ENCODE measurements at regions not wholly inside any gene's neighbourhood (a gene's known extent, or its start where the extent isn't known, plus 50 kb on each side); places are given as distances from the start of the nearest gene placed in this dataset.

DNA sequence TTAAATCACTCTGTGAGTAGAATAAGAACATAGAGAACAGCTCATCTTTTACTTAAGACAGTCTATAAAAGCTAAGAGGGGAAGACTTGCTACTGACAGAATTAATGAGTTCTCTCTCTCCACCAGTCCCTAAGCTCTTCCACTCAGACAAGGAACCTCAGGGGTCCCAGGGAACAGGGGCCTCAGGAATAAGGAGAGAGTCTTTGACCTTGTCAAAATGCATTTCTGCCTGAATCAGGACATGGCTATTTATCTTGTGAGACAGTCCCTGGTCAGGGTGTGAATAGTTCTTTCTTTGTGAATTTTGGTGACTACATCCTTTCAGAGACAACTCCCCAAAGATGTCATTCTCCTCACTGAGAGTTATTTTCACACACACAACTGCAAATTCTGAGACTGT lies 218.7 kb upstream of the HS3ST1 start:
- TF ChIP-seq, protein P1, sequence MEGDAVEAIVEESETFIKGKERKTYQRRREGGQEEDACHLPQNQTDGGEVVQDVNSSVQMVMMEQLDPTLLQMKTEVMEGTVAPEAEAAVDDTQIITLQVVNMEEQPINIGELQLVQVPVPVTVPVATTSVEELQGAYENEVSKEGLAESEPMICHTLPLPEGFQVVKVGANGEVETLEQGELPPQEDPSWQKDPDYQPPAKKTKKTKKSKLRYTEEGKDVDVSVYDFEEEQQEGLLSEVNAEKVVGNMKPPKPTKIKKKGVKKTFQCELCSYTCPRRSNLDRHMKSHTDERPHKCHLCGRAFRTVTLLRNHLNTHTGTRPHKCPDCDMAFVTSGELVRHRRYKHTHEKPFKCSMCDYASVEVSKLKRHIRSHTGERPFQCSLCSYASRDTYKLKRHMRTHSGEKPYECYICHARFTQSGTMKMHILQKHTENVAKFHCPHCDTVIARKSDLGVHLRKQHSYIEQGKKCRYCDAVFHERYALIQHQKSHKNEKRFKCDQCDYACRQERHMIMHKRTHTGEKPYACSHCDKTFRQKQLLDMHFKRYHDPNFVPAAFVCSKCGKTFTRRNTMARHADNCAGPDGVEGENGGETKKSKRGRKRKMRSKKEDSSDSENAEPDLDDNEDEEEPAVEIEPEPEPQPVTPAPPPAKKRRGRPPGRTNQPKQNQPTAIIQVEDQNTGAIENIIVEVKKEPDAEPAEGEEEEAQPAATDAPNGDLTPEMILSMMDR (IDR thresholded peaks at IDR 0.05; ENCODE audit: control extremely low read depth in 1 of 3, insufficient read depth in 1 of 3, low read depth in 1 of 3, low read length in 3 of 3), result no peak
- TF ChIP-seq CREB1 (IDR thresholded peaks at IDR 0.05) (no peak), PHF8 (conservative IDR thresholded peaks at IDR 0.05; ENCODE audit: low read depth, low read length) (no peak), POLR2A (IDR thresholded peaks at IDR 0.05; ENCODE audit: control extremely low read depth in 1 of 2, low read depth in 2 of 2, low read length in 2 of 2) (no peak), EZH2 (IDR thresholded peaks at IDR 0.05; ENCODE audit: low read depth, low read length, severe bottlenecking) (no peak), POLR2AphosphoS5 (IDR thresholded peaks at IDR 0.05; ENCODE audit: low read depth, low read length) (no peak), KDM1A (IDR thresholded peaks at IDR 0.05; ENCODE audit: borderline replicate concordance, low read length) (no peak), BACH1 (IDR thresholded peaks at IDR 0.05; ENCODE audit: low read length) (no peak)
- TF ChIP-seq, protein P2, sequence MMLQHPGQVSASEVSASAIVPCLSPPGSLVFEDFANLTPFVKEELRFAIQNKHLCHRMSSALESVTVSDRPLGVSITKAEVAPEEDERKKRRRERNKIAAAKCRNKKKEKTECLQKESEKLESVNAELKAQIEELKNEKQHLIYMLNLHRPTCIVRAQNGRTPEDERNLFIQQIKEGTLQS (IDR thresholded peaks at IDR 0.05; ENCODE audit: insufficient read depth, low read depth, low read length), result no peak
